ENCODE measurements at regions not wholly inside any gene's neighbourhood (a gene's known extent, or its start where the extent isn't known, plus 50 kb on each side); places are given as distances from the start of the nearest gene placed in this dataset.

DNA sequence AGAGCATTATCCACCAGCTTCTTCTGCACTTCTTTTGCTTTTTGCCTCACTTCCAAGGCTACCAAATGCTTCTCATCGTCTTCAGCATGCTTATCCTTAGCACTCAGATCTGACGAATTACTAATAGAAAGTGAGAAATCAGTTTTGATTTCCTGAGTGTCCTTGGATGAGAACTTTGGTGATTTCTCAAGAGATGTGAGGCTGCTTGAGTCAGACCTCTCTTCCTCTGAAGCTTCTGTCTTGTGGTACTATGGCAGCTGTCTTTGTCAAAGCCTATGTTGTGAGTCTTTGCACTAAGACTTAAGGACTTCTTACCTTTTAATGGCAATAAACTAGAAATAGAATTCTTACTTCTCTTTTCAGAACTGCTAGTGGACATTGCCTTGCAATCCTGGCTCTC is 169.9 kb downstream of the CPE start:
- H3K27me3 Mint-ChIP-seq: peaks cover 0 to 19% (median 0%) of the 10 kb centered on the region in 5 donors
- H3K4me3 Mint-ChIP-seq: no peak overlapping the region
- Histone ChIP-seq H3K4me3 (ENCODE audit: low read length) (no peak overlapping the region), H3K27me3 (ENCODE audit: control insufficient read depth in 2 of 2, insufficient read depth in 2 of 2, low read length in 2 of 2) (no peaks in the 10 kb centered on the region), H3K36me3 (ENCODE audit: control insufficient read depth in 2 of 3, insufficient read depth in 3 of 3, low read length in 3 of 3) (no peaks in the 10 kb centered on the region), H3K4me1 (ENCODE audit: control insufficient read depth in 2 of 2, insufficient read depth in 2 of 2, low read length in 2 of 2) (no peaks in the 10 kb centered on the region), H3K9me3 (ENCODE audit: control insufficient read depth in 2 of 3, low read length in 3 of 3) (no peaks in the 10 kb centered on the region), H3K27ac (ENCODE audit: low read depth, low read length) (no peak overlapping the region)
- intact Hi-C loops (cut with micrococcal nuclease): no loop called here
- ChIA-PET CTCF (no interaction called here), POLR2A (no interaction called here)
- no peak overlapping the region for H3K27ac Mint-ChIP-seq
- DNase-seq (no peak), ATAC-seq (no peak)
- no peaks in the 10 kb centered on the region for H3K36me3 Mint-ChIP-seq
- H3K4me1 Mint-ChIP-seq: peaks cover 0 to 17% (median 9%) of the 10 kb centered on the region in 7 donors
- H3K9me3 Mint-ChIP-seq: no peaks in the 10 kb centered on the region

DNA sequence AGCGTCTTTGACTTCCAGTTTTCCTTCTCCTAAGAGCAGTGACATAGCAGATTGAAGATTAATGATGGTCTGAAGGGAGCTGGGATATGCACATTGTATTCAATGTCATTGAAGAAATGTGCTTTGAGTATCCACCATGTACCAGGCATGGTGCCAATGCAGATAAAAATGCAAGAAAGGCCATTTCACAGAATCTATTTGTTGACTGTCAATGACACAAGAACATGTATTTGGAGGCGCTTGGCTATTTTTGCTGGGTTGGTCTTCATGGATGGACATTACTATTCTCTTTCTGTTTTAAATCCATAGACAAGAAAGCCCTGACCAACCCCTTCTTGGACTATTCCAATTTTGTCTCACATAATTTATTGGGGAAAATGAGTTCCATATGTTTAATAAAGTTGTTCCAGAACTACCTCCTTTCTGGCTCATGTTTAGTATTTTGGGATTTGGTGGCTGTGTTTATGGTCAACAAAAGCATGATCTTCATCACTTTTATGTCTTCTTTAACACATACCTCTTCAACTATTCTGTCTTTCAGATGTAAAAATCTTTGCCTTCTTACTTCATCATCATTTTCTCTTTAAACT is 174.5 kb downstream of the CPE start:
- ChIA-PET POLR2A (no interaction called here), CTCF (no interaction called here)
- H3K27ac ChIP-seq (ENCODE audit: low read depth, low read length): no peak overlapping the region
- intact Hi-C loops (cut with micrococcal nuclease): no loop called here
- ATAC-seq (no peak), DNase-seq (no peak)
- H3K4me3 Mint-ChIP-seq: no peak overlapping the region
- H3K27ac Mint-ChIP-seq: no peak overlapping the region
- no peak overlapping the region for H3K4me3 ChIP-seq (ENCODE audit: low read length)
- peaks cover 0 to 3% (median 0%) of the 10 kb centered on the region in 7 donors for H3K4me1 Mint-ChIP-seq
- H3K9me3 ChIP-seq (ENCODE audit: control insufficient read depth in 2 of 3, low read length in 3 of 3): no peaks in the 10 kb centered on the region
- H3K36me3 Mint-ChIP-seq: no peaks in the 10 kb centered on the region
- peaks cover 0 to 14% (median 6%) of the 10 kb centered on the region in 5 donors for H3K27me3 Mint-ChIP-seq
- no peaks in the 10 kb centered on the region for H3K36me3 ChIP-seq (ENCODE audit: control insufficient read depth in 2 of 3, insufficient read depth in 3 of 3, low read length in 3 of 3)
- peaks cover 0 to 1% (median 0%) of the 10 kb centered on the region in 11 donors for H3K9me3 Mint-ChIP-seq
- no peaks in the 10 kb centered on the region for H3K27me3 ChIP-seq (ENCODE audit: control insufficient read depth in 2 of 2, insufficient read depth in 2 of 2, low read length in 2 of 2)
- no peaks in the 10 kb centered on the region for H3K4me1 ChIP-seq (ENCODE audit: control insufficient read depth in 2 of 2, insufficient read depth in 2 of 2, low read length in 2 of 2)

DNA sequence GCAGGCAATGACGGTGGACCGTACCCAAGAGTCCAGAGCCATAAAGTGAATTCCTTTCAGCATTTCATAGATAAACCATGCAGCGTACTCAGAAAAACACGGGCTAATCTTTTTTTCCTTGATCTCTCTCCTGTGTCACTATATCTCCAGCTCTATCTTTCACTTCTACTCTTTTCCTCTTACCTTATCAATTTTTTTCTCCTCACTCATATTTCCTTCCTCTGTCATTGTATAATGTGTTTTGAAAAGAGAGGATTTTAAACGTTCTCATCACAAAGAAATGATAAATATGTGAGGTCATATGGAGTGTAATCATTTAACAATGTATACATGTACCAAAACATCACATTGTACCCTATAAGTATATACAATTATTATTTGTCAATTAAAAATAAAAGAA is 176.5 kb downstream of the CPE start:
- no peaks in the 10 kb centered on the region for H3K4me1 Mint-ChIP-seq
- H3K9me3 Mint-ChIP-seq: peaks cover 0 to 4% (median 0%) of the 10 kb centered on the region in 11 donors

DNA sequence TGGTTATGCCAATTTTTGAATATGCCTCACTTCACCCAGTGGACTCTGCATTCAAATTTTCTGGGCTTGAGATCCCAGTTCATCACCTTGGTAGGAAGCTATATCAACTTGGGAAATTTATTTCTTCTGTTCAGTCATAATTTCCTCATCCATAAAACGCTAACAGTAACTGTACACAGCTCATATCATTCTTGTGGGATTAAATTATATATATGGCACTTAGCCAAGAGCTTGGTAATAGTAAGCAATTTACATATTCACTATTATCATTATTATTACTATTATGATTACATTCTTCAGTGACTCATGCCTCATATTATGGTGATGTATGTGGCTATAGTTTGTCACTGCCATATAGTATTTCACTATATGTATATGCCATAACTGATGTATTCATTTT is 177.6 kb downstream of the CPE start:
- intact Hi-C loops (cut with micrococcal nuclease): no loop called here
- Mint-ChIP-seq H3K27ac (no peak overlapping the region), H3K36me3 (no peaks in the 10 kb centered on the region), H3K27me3 (peaks cover 0 to 17% (median 6%) of the 10 kb centered on the region in 5 donors), H3K4me1 (no peaks in the 10 kb centered on the region), H3K9me3 (peaks cover 0 to 4% (median 0%) of the 10 kb centered on the region in 11 donors), H3K4me3 (no peak overlapping the region)
- ChIA-PET POLR2A (no interaction called here), CTCF (no interaction called here)
- H3K4me1 ChIP-seq (ENCODE audit: control insufficient read depth in 2 of 2, insufficient read depth in 2 of 2, low read length in 2 of 2): no peaks in the 10 kb centered on the region
- no peak for ATAC-seq
- H3K4me3 ChIP-seq (ENCODE audit: low read length): no peak overlapping the region
- H3K27ac ChIP-seq (ENCODE audit: low read depth, low read length): no peak overlapping the region
- H3K36me3 ChIP-seq (ENCODE audit: control insufficient read depth in 2 of 3, insufficient read depth in 3 of 3, low read length in 3 of 3): no peaks in the 10 kb centered on the region
- no peaks in the 10 kb centered on the region for H3K9me3 ChIP-seq (ENCODE audit: control insufficient read depth in 2 of 3, low read length in 3 of 3)
- no peaks in the 10 kb centered on the region for H3K27me3 ChIP-seq (ENCODE audit: control insufficient read depth in 2 of 2, insufficient read depth in 2 of 2, low read length in 2 of 2)
- DNase-seq: no peak

More for the DNA sequence above, 176.5 kb downstream of the CPE start:
- Histone ChIP-seq H3K4me3 (ENCODE audit: low read length) (no peak overlapping the region), H3K27me3 (ENCODE audit: control insufficient read depth in 2 of 2, insufficient read depth in 2 of 2, low read length in 2 of 2) (no peaks in the 10 kb centered on the region), H3K4me1 (ENCODE audit: control insufficient read depth in 2 of 2, insufficient read depth in 2 of 2, low read length in 2 of 2) (no peaks in the 10 kb centered on the region), H3K36me3 (ENCODE audit: control insufficient read depth in 2 of 3, insufficient read depth in 3 of 3, low read length in 3 of 3) (no peaks in the 10 kb centered on the region), H3K9me3 (ENCODE audit: control insufficient read depth in 2 of 3, low read length in 3 of 3) (no peaks in the 10 kb centered on the region), H3K27ac (ENCODE audit: low read depth, low read length) (no peak overlapping the region)
- intact Hi-C loops (cut with micrococcal nuclease): no loop called here
- CTCF ChIA-PET: no interaction called here
- ATAC-seq (no peak), DNase-seq (no peak)
- POLR2A ChIA-PET: no interaction called here
- Mint-ChIP-seq H3K27me3 (peaks cover 0 to 14% (median 6%) of the 10 kb centered on the region in 5 donors), H3K27ac (no peak overlapping the region), H3K36me3 (no peaks in the 10 kb centered on the region), H3K4me3 (no peak overlapping the region)

DNA sequence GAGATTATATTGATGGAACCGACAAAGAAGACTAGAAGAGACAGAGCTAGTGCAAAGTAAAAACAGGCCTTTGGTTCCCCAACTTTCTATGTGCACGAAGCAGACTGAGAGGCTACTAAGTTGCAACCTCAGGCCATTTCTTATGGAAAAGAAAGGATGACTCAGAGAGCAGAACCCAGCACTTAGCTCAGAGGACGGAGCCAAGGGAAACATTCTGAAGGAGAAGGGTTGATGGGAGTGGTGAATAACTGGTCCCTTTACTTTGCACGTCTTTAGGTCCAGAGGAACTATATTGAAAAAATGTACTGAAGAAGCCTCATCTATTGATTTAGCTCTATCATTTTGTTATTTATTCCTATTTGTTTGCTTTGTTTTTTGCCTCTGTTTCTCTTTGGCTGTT is 182.1 kb downstream of the CPE start:
- H3K27me3 Mint-ChIP-seq: peaks cover 0 to 22% (median 9%) of the 10 kb centered on the region in 5 donors
- H3K36me3 Mint-ChIP-seq: no peaks in the 10 kb centered on the region
- H3K4me1 ChIP-seq (ENCODE audit: control insufficient read depth in 2 of 2, insufficient read depth in 2 of 2, low read length in 2 of 2): no peaks in the 10 kb centered on the region
- intact Hi-C loops (cut with micrococcal nuclease): no loop called here
- H3K27ac Mint-ChIP-seq: no peak overlapping the region
- H3K4me3 ChIP-seq (ENCODE audit: low read length): no peak overlapping the region
- H3K9me3 Mint-ChIP-seq: peaks cover 0 to 4% (median 0%) of the 10 kb centered on the region in 11 donors
- H3K27ac ChIP-seq (ENCODE audit: low read depth, low read length): no peak overlapping the region
- ChIA-PET POLR2A (no interaction called here), CTCF (interaction anchor here (0.5 kb wide), 1 partner anchor 71 kb away, joined by 3 read pairs; no protein-coding TSS in a partner anchor)
- no peak for DNase-seq
- no peaks in the 10 kb centered on the region for H3K4me1 Mint-ChIP-seq
- H3K9me3 ChIP-seq (ENCODE audit: control insufficient read depth in 2 of 3, low read length in 3 of 3): no peaks in the 10 kb centered on the region
- no peak overlapping the region for H3K4me3 Mint-ChIP-seq
- no peaks in the 10 kb centered on the region for H3K36me3 ChIP-seq (ENCODE audit: control insufficient read depth in 2 of 3, insufficient read depth in 3 of 3, low read length in 3 of 3)
- no peak for ATAC-seq
- H3K27me3 ChIP-seq (ENCODE audit: control insufficient read depth in 2 of 2, insufficient read depth in 2 of 2, low read length in 2 of 2): no peaks in the 10 kb centered on the region

DNA sequence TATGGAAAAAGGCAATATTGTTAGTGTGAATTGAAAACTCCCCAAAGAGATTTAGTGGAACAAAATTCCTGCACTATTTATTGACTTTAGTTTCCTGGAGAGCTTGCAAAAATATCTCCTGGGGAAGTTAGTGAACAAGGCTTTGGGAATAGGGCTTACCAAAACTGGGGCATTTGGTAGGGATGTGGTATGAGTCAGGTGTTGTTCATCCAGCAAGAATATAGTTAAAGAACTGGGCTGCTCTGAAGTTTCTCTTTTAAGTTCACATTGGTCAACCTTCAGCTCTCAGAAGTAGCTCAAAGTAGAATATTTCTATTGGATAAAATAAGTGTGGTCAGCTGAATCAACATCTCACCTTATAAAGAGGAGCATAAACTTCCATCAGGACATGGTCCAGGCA is 185.0 kb downstream of the CPE start:
- Histone ChIP-seq H3K36me3 (ENCODE audit: control insufficient read depth in 2 of 3, insufficient read depth in 3 of 3, low read length in 3 of 3) (no peaks in the 10 kb centered on the region), H3K27me3 (ENCODE audit: control insufficient read depth in 2 of 2, insufficient read depth in 2 of 2, low read length in 2 of 2) (no peaks in the 10 kb centered on the region), H3K27ac (ENCODE audit: low read depth, low read length) (no peak overlapping the region), H3K4me3 (ENCODE audit: low read length) (no peak overlapping the region), H3K9me3 (ENCODE audit: control insufficient read depth in 2 of 3, low read length in 3 of 3) (no peaks in the 10 kb centered on the region), H3K4me1 (ENCODE audit: control insufficient read depth in 2 of 2, insufficient read depth in 2 of 2, low read length in 2 of 2) (no peaks in the 10 kb centered on the region)
- peaks cover 0 to 18% (median 12%) of the 10 kb centered on the region in 5 donors for H3K27me3 Mint-ChIP-seq
- no peak overlapping the region for H3K4me3 Mint-ChIP-seq
- no peak for ATAC-seq
- no peaks in the 10 kb centered on the region for H3K4me1 Mint-ChIP-seq
- H3K27ac Mint-ChIP-seq: no peak overlapping the region
- no peak for DNase-seq
- H3K9me3 Mint-ChIP-seq: peaks cover 0 to 3% (median 0%) of the 10 kb centered on the region in 11 donors
- POLR2A ChIA-PET: no interaction called here
- intact Hi-C loops (cut with micrococcal nuclease): no loop called here
- CTCF ChIA-PET: no interaction called here
- no peaks in the 10 kb centered on the region for H3K36me3 Mint-ChIP-seq

DNA sequence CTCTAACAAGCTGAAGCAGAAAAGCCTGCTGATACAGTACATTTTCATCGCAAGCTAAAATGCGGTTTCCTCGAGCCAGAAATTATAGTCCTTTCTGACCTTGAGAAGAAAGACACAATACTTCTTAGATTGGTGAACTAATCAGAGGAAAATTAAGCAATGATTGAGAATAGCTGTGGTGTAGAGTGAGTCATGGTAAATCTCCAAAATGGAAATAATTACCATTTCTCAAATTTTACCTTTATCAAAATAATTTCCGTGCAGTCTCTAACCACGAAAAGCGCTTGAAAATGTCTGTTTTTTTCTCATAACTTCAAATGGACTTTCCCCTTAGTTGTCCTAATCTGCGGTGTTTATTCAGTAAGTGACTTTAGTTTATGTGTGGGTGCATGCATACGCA is 190.2 kb downstream of the CPE start:
- Mint-ChIP-seq H3K4me3 (no peak overlapping the region), H3K4me1 (peaks cover 0 to 7% (median 0%) of the 10 kb centered on the region in 7 donors), H3K27me3 (peaks cover 0 to 16% (median 7%) of the 10 kb centered on the region in 5 donors), H3K36me3 (no peaks in the 10 kb centered on the region), H3K9me3 (peaks cover 0 to 5% (median 2%) of the 10 kb centered on the region in 11 donors), H3K27ac (no peak overlapping the region)
- DNase-seq (no peak), ATAC-seq (no peak)
- POLR2A ChIA-PET: no interaction called here
- Histone ChIP-seq H3K4me3 (ENCODE audit: low read length) (no peak overlapping the region), H3K36me3 (ENCODE audit: control insufficient read depth in 2 of 3, insufficient read depth in 3 of 3, low read length in 3 of 3) (no peaks in the 10 kb centered on the region), H3K9me3 (ENCODE audit: control insufficient read depth in 2 of 3, low read length in 3 of 3) (no peaks in the 10 kb centered on the region), H3K27ac (ENCODE audit: low read depth, low read length) (no peak overlapping the region), H3K27me3 (ENCODE audit: control insufficient read depth in 2 of 2, insufficient read depth in 2 of 2, low read length in 2 of 2) (no peaks in the 10 kb centered on the region), H3K4me1 (ENCODE audit: control insufficient read depth in 2 of 2, insufficient read depth in 2 of 2, low read length in 2 of 2) (no peaks in the 10 kb centered on the region)
- CTCF ChIA-PET: no interaction called here
- intact Hi-C loops (cut with micrococcal nuclease): no loop called here
